Activated T-cell treated with anti-CD3 and anti-CD28 coated beads, Interleukin-2, amount 50 U/mL, for 1 hour (primary cell): ENCODE measurements at regions not wholly inside any gene's neighbourhood (a gene's known extent, or its start where the extent isn't known, plus 50 kb on each side); places are given as distances from the start of the nearest gene placed in this dataset.

Source experiments
- DNase-seq: peaks from one replicate; pipeline ENCODE4 v3.0.0-alpha.2; 2020

DNA sequence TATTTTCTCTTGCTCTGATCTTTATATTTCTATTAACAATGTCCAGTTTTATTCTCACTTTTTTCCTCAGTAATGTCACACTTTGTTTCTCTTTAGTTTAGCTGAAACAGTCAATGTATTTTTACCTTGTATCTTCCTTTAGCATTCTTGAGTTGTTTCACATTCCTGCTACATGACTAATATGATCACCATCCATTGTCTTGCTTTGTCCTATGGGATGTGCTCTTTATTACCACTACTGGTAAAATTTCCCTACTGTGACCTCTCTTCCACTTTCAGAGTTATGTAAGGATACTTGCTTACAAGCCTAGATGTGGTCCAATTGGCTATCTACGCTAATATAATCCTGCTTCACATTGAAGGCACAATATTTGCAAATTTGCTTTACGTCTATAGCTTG, 457.9 kb downstream of the PIK3C3 start:
- DNase-seq, result no peak

DNA sequence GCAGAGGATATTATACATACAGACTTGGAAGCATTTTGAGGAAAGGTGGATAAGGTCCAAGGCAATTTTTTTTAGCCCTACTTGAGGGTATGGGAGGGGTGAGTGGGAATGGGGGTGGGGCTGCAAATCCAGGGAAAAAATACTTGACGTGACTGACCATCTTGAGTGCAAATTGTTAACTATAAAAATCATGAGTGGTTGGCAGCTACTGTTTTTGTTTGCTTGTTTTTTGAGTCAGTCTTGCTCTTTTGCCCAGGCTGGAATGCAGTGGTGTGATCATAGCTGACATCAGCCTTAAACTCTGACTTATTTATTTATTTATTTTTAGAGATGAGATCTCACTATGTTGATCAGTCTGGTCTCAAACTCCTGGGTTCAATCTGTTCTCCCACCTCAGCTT, 458.8 kb downstream of the PIK3C3 start:
- no peak for DNase-seq

DNA sequence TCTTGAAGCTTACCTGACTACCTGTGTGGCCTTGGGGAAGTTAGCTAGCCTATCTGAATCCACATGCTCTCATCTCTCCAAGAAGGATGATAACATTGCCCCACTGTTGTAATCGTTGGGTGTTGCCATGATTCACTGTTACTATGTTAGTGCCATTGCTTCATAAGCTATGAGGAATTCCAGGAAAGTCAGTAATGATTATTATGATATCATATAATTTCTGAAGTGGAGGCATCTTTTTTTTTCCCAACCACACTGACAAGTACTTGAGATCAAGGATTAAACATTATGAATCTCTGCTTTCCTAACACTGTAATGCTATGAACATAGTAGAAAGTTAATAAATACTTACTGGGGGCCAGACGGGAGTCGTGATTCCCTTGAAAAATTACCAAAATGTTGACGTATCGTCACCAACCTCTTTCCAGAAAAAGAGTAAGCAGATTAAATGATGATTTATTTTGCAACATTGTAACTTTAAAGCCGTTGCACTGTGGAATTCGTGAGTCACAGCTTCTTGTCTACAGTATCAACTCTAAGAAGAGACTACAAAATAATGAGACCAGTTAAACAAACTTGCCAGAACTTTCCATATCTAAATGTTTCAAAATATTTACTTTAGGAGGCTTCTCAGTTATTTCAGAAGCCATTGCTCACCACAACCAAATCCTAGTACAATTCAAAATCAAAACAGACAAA, 459.9 kb downstream of the PIK3C3 start:
- no peak for DNase-seq

DNA sequence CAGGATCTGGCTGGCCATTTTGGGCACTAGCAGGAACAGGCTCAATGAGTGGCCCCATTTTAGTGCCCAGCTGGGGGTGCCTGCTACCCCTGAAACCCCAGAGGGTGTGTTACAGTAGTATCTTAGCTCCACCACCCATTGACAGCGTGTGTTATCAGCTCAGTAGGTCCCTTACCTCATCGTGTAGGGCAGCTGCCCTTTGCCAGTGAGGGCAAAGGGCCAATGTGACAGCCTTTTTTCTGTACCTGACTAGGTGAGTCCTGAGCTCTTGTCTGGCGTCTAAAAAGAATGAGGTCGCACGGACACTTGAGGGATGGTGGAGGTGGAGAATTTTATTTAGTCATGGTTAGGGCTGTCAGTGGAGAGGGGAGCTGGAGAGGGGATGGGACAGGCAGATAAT, 462.2 kb downstream of the PIK3C3 start:
- no peak for DNase-seq

DNA sequence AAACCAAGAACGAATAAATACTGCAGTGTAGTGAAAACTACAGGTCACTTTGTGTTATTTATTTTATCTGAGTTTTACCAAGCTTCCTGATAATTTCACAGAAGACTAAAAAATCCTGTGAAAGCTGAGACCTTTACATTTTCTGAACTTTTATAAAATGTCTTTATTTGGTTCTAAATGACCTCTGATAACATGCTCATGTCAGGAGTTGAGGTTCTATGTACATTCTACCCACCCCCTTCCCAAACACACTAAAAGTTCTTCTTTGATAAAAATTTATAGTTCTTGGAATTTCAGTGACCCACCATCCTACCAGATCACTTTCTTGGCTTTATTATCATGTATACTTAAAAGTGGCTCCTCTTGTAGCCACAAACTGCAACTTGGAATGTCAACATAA, 463.1 kb downstream of the PIK3C3 start:
- no peak for DNase-seq

DNA sequence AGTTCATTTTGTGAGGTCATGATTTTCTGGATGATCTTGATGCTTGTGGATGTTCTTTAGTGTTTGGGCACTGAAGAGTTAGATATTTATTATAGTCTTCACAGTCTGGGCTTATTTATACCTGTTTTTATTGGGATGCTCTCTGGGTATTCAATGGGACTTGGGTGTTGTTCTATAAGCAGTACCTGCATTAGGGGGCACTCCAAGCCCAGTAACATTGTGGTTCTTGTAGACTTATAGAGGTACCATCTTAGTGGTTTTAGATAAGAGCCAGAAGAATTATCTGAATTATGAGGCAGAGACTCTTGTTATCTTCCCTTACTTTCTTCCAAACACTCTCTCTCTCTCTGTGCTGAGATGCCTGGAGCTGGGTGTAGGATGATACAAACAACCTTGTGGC, 470.0 kb downstream of the PIK3C3 start:
- DNase-seq, result no peak

DNA sequence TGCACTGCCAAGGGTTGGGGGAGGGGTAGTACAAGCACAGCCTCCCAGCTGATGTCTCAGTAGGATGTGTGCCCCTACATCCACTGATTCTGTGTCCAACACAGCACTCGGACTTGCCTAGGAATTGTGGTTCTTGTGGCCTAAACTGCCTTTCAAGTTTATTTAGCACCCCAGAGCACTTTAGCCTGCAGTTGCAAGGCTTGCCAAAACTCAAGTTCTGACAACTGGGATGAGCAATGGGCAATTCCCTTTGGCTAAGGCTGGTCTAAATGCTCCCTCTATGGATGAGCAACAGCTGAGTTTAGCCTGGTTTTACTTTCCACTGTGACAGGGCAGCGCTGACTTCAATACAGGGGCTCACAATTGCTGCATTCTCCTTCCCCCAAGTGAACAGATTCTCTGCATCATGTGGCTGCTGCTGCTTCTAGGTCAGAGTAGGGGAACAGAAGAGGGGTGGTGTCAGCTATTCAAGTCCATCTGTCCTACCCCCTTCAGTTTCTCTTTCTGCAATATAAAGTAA, 471.5 kb downstream of the PIK3C3 start:
- DNase-seq, result no peak

DNA sequence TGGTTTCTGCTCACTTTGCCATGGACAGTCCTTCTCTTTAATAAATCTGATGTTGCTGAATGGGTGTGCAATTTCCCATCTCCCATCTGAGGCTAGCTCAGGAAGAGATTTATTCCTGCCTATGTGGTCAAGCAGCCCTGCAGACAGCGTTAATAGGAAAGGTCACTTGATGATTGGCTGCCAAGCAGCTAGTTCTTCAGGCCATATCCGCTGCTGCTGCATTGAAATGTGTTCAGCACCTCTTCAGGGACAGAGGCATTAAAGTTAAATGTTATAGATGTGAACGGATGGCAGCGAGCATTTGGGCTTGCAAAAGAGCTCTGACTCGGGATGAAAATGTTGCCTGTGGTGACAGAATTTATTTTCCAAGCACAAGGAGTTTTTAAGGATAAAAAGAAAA, 474.2 kb downstream of the PIK3C3 start:
- no peak for DNase-seq

DNA sequence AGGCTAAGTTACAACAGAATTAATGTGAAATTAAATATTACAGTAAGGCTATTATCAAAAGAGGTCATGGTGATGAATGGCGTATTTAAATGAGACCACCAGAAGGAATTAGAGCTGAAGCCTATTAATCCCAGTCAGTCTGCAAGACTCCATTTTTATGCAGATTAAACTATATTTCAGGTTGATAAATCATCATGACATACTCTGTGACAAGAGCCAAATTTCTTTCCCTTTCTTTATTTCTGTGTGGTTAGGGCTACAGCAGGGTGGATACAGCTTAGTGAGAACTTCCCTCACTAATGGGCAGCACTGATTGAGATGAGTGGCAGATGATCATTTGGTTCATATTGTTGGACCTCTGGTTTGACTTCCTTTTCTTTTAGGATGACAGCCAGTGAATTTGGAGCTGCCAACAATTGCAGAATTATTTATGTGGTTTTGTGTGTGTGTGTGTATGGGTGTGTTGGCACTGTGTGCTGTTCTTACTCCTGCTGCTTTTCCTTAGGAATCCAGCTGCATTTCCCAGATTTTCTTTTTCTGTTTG, 481.3 kb downstream of the PIK3C3 start:
- no peak for DNase-seq

DNA sequence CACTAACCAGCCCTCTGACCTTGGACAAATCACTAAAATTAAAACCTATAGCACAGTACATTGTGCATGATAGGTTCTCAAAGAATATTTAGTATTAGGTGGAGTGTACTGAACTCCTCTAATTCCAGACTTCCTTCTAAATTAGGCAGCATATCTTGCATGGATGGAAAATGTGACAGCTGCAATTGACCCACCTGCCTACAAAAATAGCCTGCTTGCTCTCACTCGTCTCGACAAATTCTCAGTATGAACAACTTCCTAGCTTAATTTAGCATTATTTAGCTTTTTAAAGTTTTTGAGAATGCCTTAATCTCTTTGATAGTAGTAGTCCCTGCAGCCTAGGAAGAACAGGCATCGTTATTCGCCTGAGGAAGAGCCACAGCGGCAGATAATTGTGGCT, 482.0 kb downstream of the PIK3C3 start:
- no peak for DNase-seq

DNA sequence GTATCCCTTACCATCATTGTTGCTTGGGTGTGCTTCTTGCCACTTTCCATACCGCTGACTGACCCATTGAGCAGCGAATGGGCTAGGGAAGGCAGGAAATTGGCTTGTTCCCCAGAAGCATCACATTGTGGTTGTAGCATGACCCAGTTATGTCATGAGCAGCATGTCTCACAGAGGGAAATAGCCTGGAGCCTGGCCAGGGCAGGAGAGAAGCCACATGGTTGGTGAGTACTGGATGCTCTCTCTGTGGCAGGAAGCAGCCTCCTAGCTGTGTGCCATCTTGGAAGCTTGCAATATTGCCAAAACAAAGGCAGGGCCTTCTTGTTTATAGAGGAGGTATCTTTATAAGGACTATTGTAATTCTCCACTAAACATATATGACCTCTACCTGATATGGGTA, 482.6 kb downstream of the PIK3C3 start:
- no peak for DNase-seq

DNA sequence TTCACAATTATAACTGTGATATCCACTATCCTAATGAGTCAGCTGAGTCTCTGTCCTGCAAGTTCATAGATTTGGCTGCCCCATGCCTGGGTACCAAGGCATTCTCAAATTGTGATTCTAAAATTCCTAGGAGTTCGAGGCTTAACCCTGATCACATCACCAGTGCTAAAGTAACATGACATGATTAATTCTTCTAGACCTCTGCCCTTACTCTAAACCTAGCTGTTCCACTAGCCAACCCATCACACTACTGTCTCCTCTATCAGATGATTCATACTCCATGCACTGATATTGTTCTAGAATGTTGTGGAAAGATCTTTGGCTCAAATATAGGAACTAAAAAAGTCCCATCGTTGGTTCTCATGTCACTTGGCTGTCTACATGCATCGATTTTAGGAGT, 487.6 kb downstream of the PIK3C3 start:
- DNase-seq, result no peak

DNA sequence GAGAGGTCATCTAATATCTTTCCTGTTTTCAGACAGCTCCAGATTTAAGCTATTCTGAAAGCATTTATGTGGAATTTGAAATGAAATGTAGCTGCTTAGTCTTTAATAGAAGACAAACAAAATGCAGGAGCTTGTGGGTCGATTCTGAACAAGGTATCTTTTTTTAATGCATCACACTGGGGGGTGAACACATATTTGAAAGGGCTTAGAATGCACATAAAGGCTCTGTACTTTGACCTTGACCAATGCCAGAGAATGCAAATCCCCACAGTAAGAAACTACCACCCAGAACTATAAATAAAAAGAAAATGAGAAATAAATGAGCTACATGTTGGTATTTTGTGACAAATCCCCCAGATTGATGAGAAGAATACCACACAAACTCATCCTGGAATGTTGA, 489.3 kb downstream of the PIK3C3 start:
- no peak for DNase-seq

DNA sequence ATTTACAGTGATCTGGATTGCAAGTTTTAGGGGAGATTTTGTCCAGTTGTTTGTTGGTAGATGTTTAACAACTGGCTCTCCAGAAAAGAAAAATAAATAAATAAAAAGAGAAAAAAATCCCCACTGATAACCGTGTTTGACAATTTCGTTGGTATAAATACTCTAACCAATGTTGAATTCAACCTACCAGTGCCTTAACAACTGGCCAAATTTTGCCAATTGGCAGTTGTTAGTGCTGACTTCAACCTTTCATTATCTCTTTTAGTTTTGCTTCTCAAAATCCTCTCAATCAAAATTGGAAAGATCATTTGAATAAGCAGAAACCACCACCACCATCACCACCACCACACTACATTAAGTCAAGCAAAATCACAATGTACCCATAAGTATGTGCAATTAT, 490.3 kb downstream of the PIK3C3 start:
- DNase-seq, result no peak

DNA sequence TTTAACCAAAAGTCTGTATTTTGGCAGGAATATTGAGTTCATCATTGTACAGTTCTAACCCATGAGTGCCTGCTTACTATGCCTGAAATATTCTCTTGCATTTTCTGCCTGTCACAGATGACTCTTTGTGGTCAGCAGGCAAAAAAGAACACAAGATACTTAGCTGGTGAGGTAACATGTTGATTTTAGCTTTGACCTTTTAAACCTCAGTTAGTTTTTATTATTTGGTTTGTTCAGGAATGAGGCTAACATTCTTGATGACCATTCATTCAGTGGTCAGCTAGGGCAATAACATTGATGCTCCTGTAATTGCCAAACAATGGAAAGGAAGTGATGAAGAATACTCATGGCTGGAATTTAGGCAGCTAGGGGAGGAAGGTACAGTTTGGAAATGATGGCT, 491.2 kb downstream of the PIK3C3 start:
- DNase-seq, result no peak

DNA sequence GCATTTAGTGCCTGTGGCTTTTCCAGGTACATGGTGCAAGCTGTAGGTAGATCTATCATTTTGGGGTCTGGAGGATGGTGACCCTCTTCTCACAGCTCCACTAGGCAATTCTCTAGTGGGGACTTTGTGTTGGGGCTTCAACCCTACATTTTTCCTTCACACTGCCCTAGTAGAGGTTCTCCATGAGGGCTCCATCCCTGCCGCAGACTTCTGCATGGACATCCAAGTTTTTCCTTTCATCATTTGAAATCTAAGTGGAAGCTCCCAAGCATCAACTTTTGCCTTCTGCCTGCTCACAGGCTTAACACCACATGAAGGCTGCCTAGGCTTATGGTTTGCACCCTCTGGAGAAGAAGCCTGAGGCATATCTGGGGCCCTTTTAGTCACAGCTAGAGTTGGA, 492.7 kb downstream of the PIK3C3 start:
- DNase-seq, result no peak

DNA sequence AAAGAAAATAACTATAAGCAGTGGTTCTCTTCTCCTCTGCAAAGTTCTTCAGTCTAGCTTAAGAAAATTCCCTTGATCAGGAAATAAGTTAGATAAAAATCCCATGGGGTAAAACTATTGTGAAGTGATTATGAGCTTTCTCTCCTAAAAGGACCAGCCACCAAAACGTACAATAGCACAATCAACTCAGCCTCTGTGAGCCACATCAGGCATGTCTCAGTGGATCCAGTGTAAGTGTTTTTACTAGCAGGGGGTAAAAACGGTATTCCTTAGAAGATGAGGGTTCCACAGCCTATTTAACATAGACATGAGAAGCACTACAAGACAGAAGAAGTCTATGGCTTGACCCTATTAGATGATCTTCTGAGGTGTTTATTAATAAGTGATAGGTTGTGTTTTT, 503.2 kb downstream of the PIK3C3 start:
- no peak for DNase-seq

DNA sequence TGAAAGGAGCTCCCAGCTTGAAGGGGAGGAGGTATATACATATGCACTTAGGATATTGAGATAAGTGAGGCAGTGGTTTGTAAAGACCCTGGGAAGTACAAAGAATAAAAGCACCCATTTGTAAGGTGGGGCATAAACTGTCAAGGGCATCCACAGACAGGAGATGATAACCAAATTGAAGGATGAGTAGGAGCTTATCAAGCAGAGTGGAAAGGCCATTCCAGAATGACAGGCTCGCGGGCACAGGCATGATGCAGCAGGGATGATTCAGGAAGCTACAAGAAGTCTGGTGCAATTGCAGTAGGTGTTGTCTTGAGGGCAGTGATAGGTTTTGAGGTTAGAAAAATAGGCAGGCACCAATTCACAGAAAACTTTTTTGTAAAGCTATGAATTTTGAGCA, 504.8 kb downstream of the PIK3C3 start:
- DNase-seq, result no peak

DNA sequence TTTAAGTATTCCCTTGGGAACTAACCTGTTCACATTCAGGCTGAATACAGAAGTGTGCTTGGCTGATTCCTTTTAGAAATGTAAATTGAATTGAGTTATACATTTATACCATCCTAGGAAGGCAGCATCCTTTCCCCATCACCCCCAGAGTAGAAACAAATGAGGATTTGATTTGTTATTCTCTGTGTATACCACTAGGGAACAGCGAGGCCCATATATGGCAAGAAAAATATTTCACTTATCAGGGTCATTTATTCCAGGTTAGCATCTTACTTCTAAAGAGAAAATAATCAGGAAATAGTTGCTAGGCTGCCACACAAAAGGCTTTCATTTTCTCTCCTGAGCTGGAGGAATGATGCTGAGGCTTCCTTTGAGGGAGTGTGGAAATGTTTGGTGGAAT, 516.9 kb downstream of the PIK3C3 start:
- DNase-seq, result no peak

DNA sequence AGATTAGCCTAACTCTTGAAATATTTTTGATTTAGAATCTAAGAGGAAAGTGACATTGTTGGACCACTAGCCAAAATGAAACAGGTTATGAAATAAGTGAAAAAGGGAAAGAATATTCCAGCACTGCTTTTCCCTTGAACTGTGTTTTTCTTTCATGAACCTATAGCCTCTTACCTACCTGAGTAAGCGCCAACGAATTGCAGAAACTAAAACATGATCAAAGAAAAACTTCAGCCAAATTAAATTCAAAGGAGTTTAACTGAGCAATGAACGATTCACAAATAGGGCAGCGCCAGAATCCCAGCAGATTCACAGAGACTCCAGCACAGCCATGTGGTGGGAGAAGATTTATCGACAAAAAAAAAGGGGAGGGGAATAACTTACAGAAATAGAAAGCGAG, 518.6 kb downstream of the PIK3C3 start:
- no peak for DNase-seq

DNA sequence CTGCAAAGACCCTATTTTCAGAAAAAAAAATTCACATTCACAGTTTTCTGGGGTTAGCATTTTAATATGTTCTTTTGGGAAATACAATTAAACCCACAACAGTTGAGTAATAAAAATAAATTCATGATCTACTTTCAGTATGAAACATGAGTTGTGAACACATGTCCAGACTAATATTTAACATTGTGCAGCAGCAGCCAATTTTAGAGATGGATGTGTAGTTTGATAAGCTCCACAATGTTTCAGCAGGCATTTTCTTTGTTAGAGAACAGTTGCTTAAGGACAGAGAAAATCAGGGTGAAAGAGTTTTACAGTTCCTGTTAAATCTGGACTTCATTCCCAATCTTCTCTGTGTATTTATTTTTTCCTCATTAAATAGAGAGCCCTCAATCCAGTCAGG, 519.5 kb downstream of the PIK3C3 start:
- no peak for DNase-seq

DNA sequence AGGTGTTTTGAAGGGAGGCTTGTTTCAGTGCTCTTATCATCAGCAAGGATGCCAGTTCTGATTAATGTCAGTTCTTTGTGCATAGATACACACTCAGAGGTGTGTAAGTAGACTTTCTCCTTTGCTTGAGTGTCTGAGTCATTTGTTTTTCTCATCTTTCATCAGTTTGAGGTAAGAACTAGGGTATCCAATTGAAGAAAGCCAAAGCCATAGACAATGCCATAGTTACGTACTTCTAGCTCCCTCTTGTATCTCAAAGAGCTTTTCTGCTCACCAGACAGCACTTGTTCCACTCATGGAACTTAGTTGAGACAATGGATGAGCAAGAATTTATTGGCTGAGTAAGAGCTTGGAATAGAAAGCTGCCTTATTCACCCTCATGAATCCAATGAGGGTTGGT, 520.1 kb downstream of the PIK3C3 start:
- DNase-seq, result no peak

DNA sequence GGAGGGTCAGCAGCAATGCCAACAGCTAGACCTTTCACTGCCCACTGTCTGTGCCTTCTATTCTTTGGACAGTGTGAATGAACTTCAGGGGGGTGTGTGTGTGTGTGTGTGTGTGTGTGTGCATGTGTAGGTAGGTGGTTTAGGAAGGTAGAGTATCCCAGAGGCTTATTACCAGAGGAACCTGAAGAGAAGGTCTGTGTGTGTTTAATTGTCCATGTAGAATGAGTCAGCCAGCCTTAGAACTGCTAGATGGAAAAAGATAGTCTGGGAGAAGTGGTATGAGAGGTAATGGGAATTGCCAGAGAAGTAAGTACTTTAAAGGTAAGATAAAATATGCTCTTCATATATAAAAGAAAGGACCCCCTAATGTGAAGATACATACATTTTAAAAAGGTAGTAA, 522.2 kb downstream of the PIK3C3 start:
- DNase-seq, result no peak

DNA sequence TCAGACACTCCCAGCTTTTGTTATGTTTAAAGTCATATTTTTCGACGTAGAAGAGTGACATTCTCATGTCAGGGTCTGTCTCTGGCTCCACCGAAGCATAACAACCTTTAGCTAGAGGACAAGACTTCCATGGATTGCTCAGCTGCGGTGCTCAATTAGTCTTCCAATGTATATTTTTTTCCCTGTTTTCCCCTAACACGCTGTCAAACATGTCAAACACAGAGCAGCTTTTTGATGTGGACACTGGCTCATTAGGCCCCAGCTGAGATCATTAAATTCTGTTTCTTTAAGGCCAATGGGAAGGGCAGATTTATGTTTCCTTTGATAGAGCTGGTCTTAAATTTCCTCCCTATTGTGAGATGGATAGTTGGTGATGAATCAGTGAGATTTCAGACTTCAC, 525.4 kb downstream of the PIK3C3 start:
- DNase-seq, result no peak

DNA sequence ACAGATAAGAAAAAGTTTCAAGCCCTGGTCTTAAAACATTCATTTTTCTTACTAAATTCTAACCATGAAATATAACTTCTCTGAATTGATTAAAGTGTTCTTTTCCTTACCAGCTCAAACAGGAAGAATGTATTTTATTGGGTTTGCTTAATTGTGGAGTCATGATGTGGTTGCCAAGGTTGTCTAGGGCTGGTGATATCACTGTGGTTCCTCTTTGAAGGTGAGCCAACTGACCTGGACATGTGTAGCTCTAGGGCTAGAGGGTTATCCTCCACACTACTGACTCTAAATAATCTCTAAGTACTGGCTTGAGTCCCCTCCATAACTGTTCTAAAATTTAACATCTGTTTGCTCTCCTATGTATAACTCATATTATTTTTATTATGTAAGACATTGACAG, 529.6 kb downstream of the PIK3C3 start:
- DNase-seq, result no peak
